Neural cell (in vitro differentiated cells): ENCODE measurements at regions not wholly inside any gene's neighbourhood (a gene's known extent, or its start where the extent isn't known, plus 50 kb on each side); places are given as distances from the start of the nearest gene placed in this dataset.

Experiments used
- H2AFZ ChIP-seq: fragments of 200-600, 300-800 bp; sonication (generic), shearing (Covaris generic); 2 replicates; pipeline ENCODE4 v1.6.0; 2014; ENCODE audit warnings: low read depth, mild to moderate bottlenecking, antibody characterized with exemption, low read length, moderate library complexity
- H3F3A ChIP-seq: fragments of 200-600 bp; shearing (Covaris generic); 2 replicates; pipeline ENCODE4 v1.6.1; 2016; ENCODE audit warnings: mild to moderate bottlenecking, moderate library complexity, mixed read lengths, antibody characterized with exemption, low read length; ENCODE audit not compliant: insufficient read depth, poor library complexity, severe bottlenecking
- H3K27ac ChIP-seq: fragments of 200-600, 300-800 bp; sonication (generic), shearing (Covaris generic); 2 replicates; pipeline ENCODE4 v1.5.1; 2014; ENCODE audit warnings: mild to moderate bottlenecking, low read length, moderate library complexity
- H3K27me3 ChIP-seq: fragments of 300-800, 200-600 bp; sonication (generic), shearing (Covaris generic); 2 replicates; pipeline ENCODE4 v1.6.0; 2014; ENCODE audit warnings: mild to moderate bottlenecking, low read depth, low read length, moderate library complexity; ENCODE audit not compliant: insufficient read depth
- H3K36me3 ChIP-seq: fragments of 300-800, 200-600 bp; sonication (generic), shearing (Covaris generic); 2 replicates; pipeline ENCODE4 v1.5.1; 2014; ENCODE audit warnings: mild to moderate bottlenecking, antibody characterized with exemption, low read length, moderate library complexity; ENCODE audit not compliant: insufficient read depth
- H3K4me2 ChIP-seq: fragments of 300-800, 200-600 bp; sonication (generic), shearing (Covaris generic); 2 replicates; pipeline ENCODE4 v1.6.0; 2014; ENCODE audit warnings: mild to moderate bottlenecking, low read length
- H3K4me3 ChIP-seq: fragments of 300-800, 200-600 bp; sonication (generic), shearing (Covaris generic); 2 replicates; pipeline ENCODE4 v1.5.1; 2014; ENCODE audit warnings: mild to moderate bottlenecking, low read length, moderate library complexity
- H3K79me2 ChIP-seq: fragments of 200-600 bp; shearing (Covaris generic); replicated peaks from 2 replicates; pipeline ENCODE4 v1.6.0; 2014; ENCODE audit warnings: mild to moderate bottlenecking, low read length, moderate library complexity; ENCODE audit not compliant: insufficient read depth
- H3K9ac ChIP-seq: fragments of 300-800, 200-600 bp; sonication (generic), shearing (Covaris generic); 2 replicates; pipeline ENCODE4 v1.6.1; 2016; ENCODE audit warnings: mild to moderate bottlenecking, low read length, mixed read lengths
- H3K9me2 ChIP-seq: fragments of 200-600 bp; shearing (Covaris generic); 2 replicates; pipeline ENCODE4 v1.6.1; 2016; ENCODE audit warnings: mild to moderate bottlenecking, low read length, mixed read lengths; ENCODE audit not compliant: insufficient read depth
- H3K9me3 ChIP-seq: fragments of 200-600, 300-800 bp; sonication (generic), shearing (Covaris generic); 2 replicates; pipeline ENCODE4 v1.6.1; 2016; ENCODE audit warnings: mild to moderate bottlenecking, mixed run types, low read length, moderate library complexity, mixed read lengths
- H4K20me1 ChIP-seq: fragments of 200-600 bp; shearing (Covaris generic); 2 replicates; pipeline ENCODE4 v1.6.1; 2016; ENCODE audit warnings: mild to moderate bottlenecking, mixed run types; ENCODE audit not compliant: insufficient read depth
- EZH2 ChIP-seq: fragments of 200-600, 300-800 bp; shearing (Covaris generic), sonication (generic); IDR thresholded peaks from 2 replicates; pipeline ENCODE4 v1.6.1; 2014; ENCODE audit warnings: antibody characterized with exemption, low read length, borderline replicate concordance, mild to moderate bottlenecking; ENCODE audit not compliant: insufficient read depth, poor library complexity, severe bottlenecking
- MXI1 ChIP-seq: fragments of 450-650 bp; conservative IDR thresholded peaks from 2 replicates; pipeline ENCODE4 v1.6.1; 2014; ENCODE audit warnings: antibody characterized with exemption, mild to moderate bottlenecking; ENCODE audit not compliant: poor library complexity, severe bottlenecking
- POLR2AphosphoS5 ChIP-seq: IDR thresholded peaks from 2 replicates; pipeline ENCODE4 v1.6.1; 2012
- RAD21 ChIP-seq: fragments of 450-650 bp; conservative IDR thresholded peaks from 2 replicates; pipeline ENCODE4 v1.6.1; 2014; ENCODE audit warnings: antibody characterized with exemption, mild to moderate bottlenecking, moderate library complexity
- SMC3 ChIP-seq: fragments of 450-650 bp; conservative IDR thresholded peaks from 2 replicates; pipeline ENCODE4 v1.6.1; 2014; ENCODE audit warnings: antibody characterized with exemption, mild to moderate bottlenecking, moderate library complexity; ENCODE audit not compliant: poor library complexity
- TAF1 ChIP-seq: IDR thresholded peaks from 2 replicates; pipeline ENCODE4 v1.6.1; 2012; ENCODE audit warnings: low read depth
- TF ChIP-seq, protein P1 (sequence below): IDR thresholded peaks from 2 replicates; pipeline ENCODE4 v1.6.1; 2012; ENCODE audit warnings: borderline replicate concordance

DNA sequence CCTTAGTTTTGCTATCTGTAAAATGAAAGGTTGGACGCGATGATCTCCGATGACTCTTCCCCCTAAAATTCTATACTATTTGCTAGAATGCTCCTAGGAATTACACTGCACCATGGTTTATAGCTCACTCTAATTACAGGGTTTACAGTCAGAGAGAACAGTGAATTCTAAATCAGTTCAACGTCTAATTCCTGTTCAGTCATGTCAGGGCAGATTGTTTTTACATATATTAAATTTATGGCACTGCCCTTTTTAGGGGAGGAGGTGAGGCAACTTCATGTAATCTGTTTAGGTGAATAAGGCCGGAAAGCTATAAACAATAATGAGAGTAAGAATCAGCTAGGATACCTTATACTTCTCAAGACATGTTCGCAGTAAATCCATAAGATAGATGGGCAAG is 293.9 kb downstream of the BAMBI start:
- H3F3A ChIP-seq: no peaks in the 10 kb centered on the region
- TF ChIP-seq EZH2 (no peak), TAF1 (no peak), RAD21 (no peak), SMC3 (no peak)
- TF ChIP-seq, protein P1, sequence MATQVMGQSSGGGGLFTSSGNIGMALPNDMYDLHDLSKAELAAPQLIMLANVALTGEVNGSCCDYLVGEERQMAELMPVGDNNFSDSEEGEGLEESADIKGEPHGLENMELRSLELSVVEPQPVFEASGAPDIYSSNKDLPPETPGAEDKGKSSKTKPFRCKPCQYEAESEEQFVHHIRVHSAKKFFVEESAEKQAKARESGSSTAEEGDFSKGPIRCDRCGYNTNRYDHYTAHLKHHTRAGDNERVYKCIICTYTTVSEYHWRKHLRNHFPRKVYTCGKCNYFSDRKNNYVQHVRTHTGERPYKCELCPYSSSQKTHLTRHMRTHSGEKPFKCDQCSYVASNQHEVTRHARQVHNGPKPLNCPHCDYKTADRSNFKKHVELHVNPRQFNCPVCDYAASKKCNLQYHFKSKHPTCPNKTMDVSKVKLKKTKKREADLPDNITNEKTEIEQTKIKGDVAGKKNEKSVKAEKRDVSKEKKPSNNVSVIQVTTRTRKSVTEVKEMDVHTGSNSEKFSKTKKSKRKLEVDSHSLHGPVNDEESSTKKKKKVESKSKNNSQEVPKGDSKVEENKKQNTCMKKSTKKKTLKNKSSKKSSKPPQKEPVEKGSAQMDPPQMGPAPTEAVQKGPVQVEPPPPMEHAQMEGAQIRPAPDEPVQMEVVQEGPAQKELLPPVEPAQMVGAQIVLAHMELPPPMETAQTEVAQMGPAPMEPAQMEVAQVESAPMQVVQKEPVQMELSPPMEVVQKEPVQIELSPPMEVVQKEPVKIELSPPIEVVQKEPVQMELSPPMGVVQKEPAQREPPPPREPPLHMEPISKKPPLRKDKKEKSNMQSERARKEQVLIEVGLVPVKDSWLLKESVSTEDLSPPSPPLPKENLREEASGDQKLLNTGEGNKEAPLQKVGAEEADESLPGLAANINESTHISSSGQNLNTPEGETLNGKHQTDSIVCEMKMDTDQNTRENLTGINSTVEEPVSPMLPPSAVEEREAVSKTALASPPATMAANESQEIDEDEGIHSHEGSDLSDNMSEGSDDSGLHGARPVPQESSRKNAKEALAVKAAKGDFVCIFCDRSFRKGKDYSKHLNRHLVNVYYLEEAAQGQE: no peak
- no peak overlapping the region for H3K4me2 ChIP-seq
- H2AFZ ChIP-seq: no peak overlapping the region
- H3K36me3 ChIP-seq: no peaks in the 10 kb centered on the region
- H3K27me3 ChIP-seq: no peaks in the 10 kb centered on the region
- no peak overlapping the region for H3K9ac ChIP-seq
- no peak overlapping the region for H3K27ac ChIP-seq
- no peaks in the 10 kb centered on the region for H3K9me3 ChIP-seq
- no peaks in the 10 kb centered on the region for H3K79me2 ChIP-seq
- H4K20me1 ChIP-seq: no peaks in the 10 kb centered on the region
- H3K4me3 ChIP-seq: no peak overlapping the region
- no peaks in the 10 kb centered on the region for H3K9me2 ChIP-seq

- Histone ChIP-seq H3K27me3 (no peaks in the 10 kb centered on the region), H3K79me2 (no peaks in the 10 kb centered on the region), H3F3A (no peaks in the 10 kb centered on the region), H3K4me2 (no peak overlapping the region), H4K20me1 (no peaks in the 10 kb centered on the region), H3K27ac (no peak overlapping the region), H2AFZ (no peak overlapping the region), H3K9me2 (no peaks in the 10 kb centered on the region), H3K9ac (no peak overlapping the region), H3K4me3 (no peak overlapping the region), H3K36me3 (no peaks in the 10 kb centered on the region), H3K9me3 (no peaks in the 10 kb centered on the region)
- TF ChIP-seq EZH2: no peak
- TF ChIP-seq SMC3: no peak
- TF ChIP-seq MXI1: no peak
- TF ChIP-seq TAF1: no peak
- TF ChIP-seq, protein P1: no peak
- TF ChIP-seq POLR2AphosphoS5: no peak
Measured at GRCh38 chr10:28971764-28972163, 294.4 kb downstream of the BAMBI start.
